Mesendoderm (in vitro differentiated cells): ENCODE measurements at regions not wholly inside any gene's neighbourhood (a gene's known extent, or its start where the extent isn't known, plus 50 kb on each side); places are given as distances from the start of the nearest gene placed in this dataset.

ENCODE experiments used
- DNase-seq: peaks from one replicate; pipeline ENCODE4 v3.0.0; 2013
- H2AK5ac ChIP-seq: 2 replicates; pipeline ENCODE4 v1.6.1; 2013; ENCODE audit warnings: low read length, inconsistent platforms
- H2BK120ac ChIP-seq: 2 replicates; pipeline ENCODE4 v1.6.1; 2013; ENCODE audit warnings: low read depth, mild to moderate bottlenecking, low read length, moderate library complexity, mixed read lengths
- H2BK15ac ChIP-seq: replicated peaks from 2 replicates; pipeline ENCODE4 v1.6.1; 2013; ENCODE audit warnings: low read depth, mild to moderate bottlenecking, moderate library complexity
- H2BK5ac ChIP-seq: 2 replicates; pipeline ENCODE4 v1.6.1; 2013; ENCODE audit warnings: low read length, inconsistent platforms
- H3K18ac ChIP-seq: 2 replicates; pipeline ENCODE4 v1.6.1; 2013; ENCODE audit warnings: mild to moderate bottlenecking, low read length, mixed read lengths
- H3K23ac ChIP-seq: one replicate; pipeline ENCODE4 v1.6.1; 2013; ENCODE audit warnings: low read length
- H3K27ac ChIP-seq: 2 replicates; pipeline ENCODE4 v1.5.1; 2013; ENCODE audit warnings: low read depth, mild to moderate bottlenecking, inconsistent platforms, low read length, moderate library complexity
- H3K27me3 ChIP-seq: 2 replicates; pipeline ENCODE4 v1.6.1; 2013; ENCODE audit warnings: low read length, control low read depth, mild to moderate bottlenecking, inconsistent platforms; ENCODE audit not compliant: insufficient read depth, poor library complexity
- H3K36me3 ChIP-seq: 2 replicates; pipeline ENCODE4 v1.6.1; 2013; ENCODE audit warnings: low read length, inconsistent platforms; ENCODE audit not compliant: control insufficient read depth, insufficient read depth
- H3K4ac ChIP-seq: one replicate; pipeline ENCODE4 v1.6.1; 2013; ENCODE audit warnings: low read depth, mild to moderate bottlenecking, low read length, moderate library complexity
- H3K4me1 ChIP-seq: 2 replicates; pipeline ENCODE4 v1.6.1; 2013; ENCODE audit warnings: low read depth, low read length, inconsistent platforms; ENCODE audit not compliant: control insufficient read depth
- H3K4me2 ChIP-seq: 2 replicates; pipeline ENCODE4 v1.6.1; 2013; ENCODE audit warnings: low read length
- H3K4me3 ChIP-seq: 2 replicates; pipeline ENCODE4 v1.5.1; 2013; ENCODE audit warnings: mild to moderate bottlenecking, low read length
- H3K56ac ChIP-seq: one replicate; pipeline ENCODE4 v1.6.1; 2013; ENCODE audit warnings: low read length
- H3K79me1 ChIP-seq: 2 replicates; pipeline ENCODE4 v1.6.1; 2013; ENCODE audit warnings: low read length, inconsistent platforms
- H3K79me2 ChIP-seq: 2 replicates; pipeline ENCODE4 v1.6.1; 2013; ENCODE audit warnings: mild to moderate bottlenecking, low read length; ENCODE audit not compliant: control insufficient read depth, insufficient read depth
- H3K9ac ChIP-seq: 2 replicates; pipeline ENCODE4 v1.6.1; 2013; ENCODE audit warnings: low read length, inconsistent platforms
- H4K5ac ChIP-seq: one replicate; pipeline ENCODE4 v1.6.1; 2013; ENCODE audit warnings: low read length
- H4K8ac ChIP-seq: one replicate; pipeline ENCODE4 v1.6.1; 2013; ENCODE audit warnings: low read depth, mild to moderate bottlenecking, control low read depth, low read length, moderate library complexity
- WGBS: extraction: QIAGEN DNeasy Blood & Tissue Kit; methylation state at CpG from one replicate; pipeline ENCODE4 v1.1.7; 2013; ENCODE audit warnings: low lambda C conversion rate, missing lambda C conversion rate; ENCODE audit not compliant: insufficient coverage; ENCODE audit errors: extremely low coverage; 5-methylcytosine and 5-hydroxymethylcytosine counted together

GRCh38 chr13:104593251-104593576 lies 1527.0 kb upstream of the SLC10A2 start:
- Histone ChIP-seq H3K4me3 (no peak overlapping the region), H3K4me2 (no peak overlapping the region), H3K56ac (no peak overlapping the region), H3K4me1 (no peaks in the 10 kb centered on the region), H3K23ac (no peak overlapping the region), H2BK5ac (no peak overlapping the region), H2BK15ac (no peak overlapping the region), H3K79me1 (no peaks in the 10 kb centered on the region), H3K18ac (no peak overlapping the region), H3K79me2 (no peaks in the 10 kb centered on the region), H3K27me3 (no peaks in the 10 kb centered on the region), H3K4ac (no peak overlapping the region), H3K27ac (no peak overlapping the region), H4K5ac (no peak overlapping the region), H3K36me3 (no peaks in the 10 kb centered on the region), H2AK5ac (no peak overlapping the region), H3K9ac (no peak overlapping the region), H4K8ac (no peak overlapping the region), H2BK120ac (no peak overlapping the region)
- WGBS, result no CpG with 5 or more reads among the region's 4 CpGs
- no peak for DNase-seq

DNA sequence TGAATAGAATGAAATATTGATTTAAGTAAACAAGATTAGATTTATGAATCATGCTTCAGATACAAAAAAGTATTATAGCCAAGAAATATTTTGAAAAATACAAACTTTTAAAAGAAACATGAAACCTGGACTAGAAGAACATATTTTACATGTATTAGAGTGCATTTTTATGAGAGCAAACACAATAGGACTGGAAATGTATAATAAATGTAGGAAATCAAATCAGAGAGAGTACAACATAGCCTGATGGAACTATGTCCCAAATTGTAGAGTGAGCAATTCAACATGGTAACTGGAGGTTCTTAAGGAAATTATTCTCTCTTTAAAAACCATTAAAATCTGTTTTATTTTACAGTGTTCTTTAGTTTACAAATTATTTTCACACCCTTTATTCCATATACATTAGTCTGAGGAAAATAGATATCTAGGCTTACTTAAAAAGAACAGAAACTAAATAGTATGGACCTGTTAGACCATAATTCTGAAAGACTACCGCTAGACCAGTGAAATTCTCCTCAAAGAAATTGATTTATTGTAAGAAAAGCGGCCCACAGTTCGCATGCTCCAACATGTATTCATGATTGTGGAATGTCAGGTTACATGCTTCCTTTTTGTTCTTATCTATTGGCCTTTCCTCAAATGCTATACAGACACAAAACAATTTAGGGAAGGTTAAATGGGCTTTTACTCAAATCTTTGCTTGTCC lies 1526.5 kb upstream of the SLC10A2 start:
- Histone ChIP-seq H3K4me2 (no peak overlapping the region), H3K36me3 (no peaks in the 10 kb centered on the region), H2BK120ac (no peak overlapping the region), H3K56ac (no peak overlapping the region), H3K23ac (no peak overlapping the region), H3K4me3 (no peak overlapping the region), H4K8ac (no peak overlapping the region), H3K9ac (no peak overlapping the region), H2BK15ac (no peak overlapping the region), H3K4ac (no peak overlapping the region), H4K5ac (no peak overlapping the region), H3K18ac (no peak overlapping the region), H3K4me1 (no peaks in the 10 kb centered on the region), H3K79me1 (no peaks in the 10 kb centered on the region), H2BK5ac (no peak overlapping the region), H3K27ac (no peak overlapping the region), H3K79me2 (no peaks in the 10 kb centered on the region), H3K27me3 (no peaks in the 10 kb centered on the region), H2AK5ac (no peak overlapping the region)
- no peak for DNase-seq
- whole genome bisulfite sequencing, result no CpG with 5 or more reads among the region's 3 CpGs

- H2BK15ac ChIP-seq, result no peak overlapping the region
- H3K23ac ChIP-seq, result no peak overlapping the region
- no peaks in the 10 kb centered on the region for H3K79me2 ChIP-seq
- H4K8ac ChIP-seq, result no peak overlapping the region
- H3K56ac ChIP-seq, result no peak overlapping the region
- no peaks in the 10 kb centered on the region for H3K27me3 ChIP-seq
- H2AK5ac ChIP-seq, result no peak overlapping the region
- H2BK5ac ChIP-seq, result no peak overlapping the region
- no peaks in the 10 kb centered on the region for H3K36me3 ChIP-seq
- no peak overlapping the region for H3K4ac ChIP-seq
- H3K18ac ChIP-seq, result no peak overlapping the region
- no peaks in the 10 kb centered on the region for H3K79me1 ChIP-seq
- H2BK120ac ChIP-seq, result no peak overlapping the region
- no peak overlapping the region for H4K5ac ChIP-seq
- no peak overlapping the region for H3K4me2 ChIP-seq
- H3K4me3 ChIP-seq, result no peak overlapping the region
- H3K27ac ChIP-seq, result no peak overlapping the region
- no peaks in the 10 kb centered on the region for H3K4me1 ChIP-seq
- no peak overlapping the region for H3K9ac ChIP-seq
- no peak for DNase-seq
These were observed 1525.9 kb upstream of the SLC10A2 start for GRCh38 chr13:104592127-104592526.

DNA sequence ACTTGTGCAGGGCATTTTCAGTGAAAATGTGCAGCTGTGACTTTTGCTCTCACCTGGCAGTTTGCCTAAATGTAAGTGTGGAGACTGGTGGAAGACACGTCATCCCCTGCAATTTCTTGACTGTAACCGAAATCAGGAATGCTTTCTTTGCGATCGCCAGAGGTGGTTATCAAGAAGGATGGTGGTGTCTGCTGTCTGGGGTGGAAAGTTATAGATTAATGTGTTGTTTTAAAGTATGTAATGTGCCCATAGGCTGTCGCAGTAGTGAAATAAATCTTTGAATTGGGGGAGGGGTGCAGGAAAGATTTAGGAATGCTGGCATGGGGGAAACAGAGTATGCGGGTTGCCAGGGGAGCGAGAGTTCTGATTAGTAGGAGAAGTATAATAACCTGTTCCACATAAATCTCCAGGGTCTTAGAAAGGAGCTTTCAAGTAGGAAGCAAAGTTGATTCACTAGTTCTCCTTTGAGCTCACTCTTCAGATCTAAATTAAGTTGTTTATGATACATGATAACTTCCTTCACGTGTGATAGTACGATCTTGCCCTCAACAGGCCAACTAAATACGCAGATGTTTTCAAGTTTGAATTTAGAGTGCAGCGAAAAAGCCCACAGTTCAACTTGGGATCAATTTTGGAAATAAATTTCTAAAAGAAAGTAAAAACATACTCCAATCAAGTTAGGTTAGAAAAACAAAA lies 1520.0 kb upstream of the SLC10A2 start:
- Histone ChIP-seq H2BK120ac (no peak overlapping the region), H3K56ac (no peak overlapping the region), H3K4me1 (no peaks in the 10 kb centered on the region), H3K18ac (no peak overlapping the region), H3K79me1 (no peaks in the 10 kb centered on the region), H3K23ac (no peak overlapping the region), H4K8ac (no peak overlapping the region), H3K4me3 (no peak overlapping the region), H3K4ac (no peak overlapping the region), H3K27me3 (no peaks in the 10 kb centered on the region), H2AK5ac (no peak overlapping the region), H3K79me2 (no peaks in the 10 kb centered on the region), H3K27ac (no peak overlapping the region), H3K4me2 (no peak overlapping the region), H3K9ac (no peak overlapping the region), H3K36me3 (no peaks in the 10 kb centered on the region), H4K5ac (no peak overlapping the region), H2BK5ac (no peak overlapping the region), H2BK15ac (no peak overlapping the region)
- no peak for DNase-seq
- WGBS, result no CpG with 5 or more reads among the region's 11 CpGs

DNA sequence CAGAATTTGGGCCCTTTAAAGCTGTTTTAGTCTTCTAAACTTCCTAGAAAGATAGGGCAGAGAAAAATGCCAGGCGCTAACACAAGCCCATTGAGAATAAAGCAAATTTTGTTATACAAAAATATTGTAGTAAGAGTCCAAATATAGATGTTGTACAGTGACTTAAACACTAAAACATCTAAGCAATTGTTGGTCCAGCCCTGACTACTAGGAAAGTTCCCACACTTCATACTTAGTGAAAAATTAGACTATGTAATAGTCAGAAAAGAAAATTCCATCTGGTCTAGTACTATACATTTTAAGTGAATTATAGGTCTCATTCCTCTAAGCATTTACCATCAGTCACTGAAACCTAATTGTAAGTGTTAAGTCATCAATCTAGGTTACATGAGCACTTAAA lies 1518.3 kb upstream of the SLC10A2 start:
- no peak overlapping the region for H2BK120ac ChIP-seq
- no peak overlapping the region for H4K5ac ChIP-seq
- no peak overlapping the region for H3K18ac ChIP-seq
- no peak overlapping the region for H3K4me2 ChIP-seq
- no peaks in the 10 kb centered on the region for H3K79me1 ChIP-seq
- no peak overlapping the region for H3K9ac ChIP-seq
- H3K4ac ChIP-seq, result no peak overlapping the region
- no CpG with 5 or more reads among the region's 1 CpG for WGBS
- H3K4me3 ChIP-seq, result no peak overlapping the region
- no peak for DNase-seq
- H3K36me3 ChIP-seq, result no peaks in the 10 kb centered on the region
- no peak overlapping the region for H3K27ac ChIP-seq
- no peaks in the 10 kb centered on the region for H3K79me2 ChIP-seq
- no peak overlapping the region for H2BK15ac ChIP-seq
- no peak overlapping the region for H2AK5ac ChIP-seq
- H3K56ac ChIP-seq, result no peak overlapping the region
- H4K8ac ChIP-seq, result no peak overlapping the region
- H3K4me1 ChIP-seq, result no peaks in the 10 kb centered on the region
- H3K23ac ChIP-seq, result no peak overlapping the region
- H2BK5ac ChIP-seq, result no peak overlapping the region
- H3K27me3 ChIP-seq, result no peaks in the 10 kb centered on the region

DNA sequence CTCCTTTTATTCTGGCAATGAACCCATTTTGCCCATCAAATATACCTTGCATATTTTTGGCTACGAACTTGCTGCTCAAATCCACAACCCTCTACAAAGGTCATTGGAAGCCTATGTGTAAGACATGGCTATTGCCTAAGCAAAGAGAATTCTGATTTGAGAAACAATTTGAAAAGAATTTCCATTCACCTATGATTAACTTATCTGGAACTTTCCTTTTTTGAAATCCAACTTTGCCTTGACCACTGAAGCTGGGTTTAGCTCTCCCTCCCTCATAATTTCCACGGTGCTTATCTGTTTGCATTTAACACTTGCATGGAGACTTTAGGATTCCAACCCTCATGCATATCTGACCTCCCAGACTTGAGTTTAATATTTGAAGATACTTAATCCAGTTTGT lies 1514.7 kb upstream of the SLC10A2 start:
- Histone ChIP-seq H4K8ac (no peak overlapping the region), H2AK5ac (no peak overlapping the region), H3K27ac (no peak overlapping the region), H3K4me2 (no peak overlapping the region), H4K5ac (no peak overlapping the region), H3K79me1 (no peaks in the 10 kb centered on the region), H3K56ac (no peak overlapping the region), H3K4me3 (no peak overlapping the region), H2BK5ac (no peak overlapping the region), H3K79me2 (no peaks in the 10 kb centered on the region), H3K18ac (no peak overlapping the region), H3K4me1 (no peaks in the 10 kb centered on the region), H2BK15ac (no peak overlapping the region), H3K27me3 (no peaks in the 10 kb centered on the region), H2BK120ac (no peak overlapping the region), H3K9ac (no peak overlapping the region), H3K23ac (no peak overlapping the region), H3K36me3 (no peaks in the 10 kb centered on the region), H3K4ac (no peak overlapping the region)
- WGBS, result no CpG with 5 or more reads among the region's 2 CpGs
- DNase-seq, result no peak
